CD4-positive, CD25-positive, alpha-beta regulatory T cell (primary cell): ENCODE measurements at regions not wholly inside any gene's neighbourhood (a gene's known extent, or its start where the extent isn't known, plus 50 kb on each side); places are given as distances from the start of the nearest gene placed in this dataset.

Experiments
- ATAC-seq, 2 donors: fragments of 150-1000 bp; cut with Tn5 transposase; one replicate each; pipeline ENCODE4 v1.10.0; 2021; ENCODE audit warnings: low read depth in 2 of 2, moderate number of reproducible peaks in 2 of 2, moderate library complexity in 1 of 2
- DNase-seq, 3 donors: peaks; one replicate each; pipeline versions ENCODE4 v3.0.0 to v3.0.0-alpha.2; 2012 to 2022; ENCODE audit warnings: mixed read lengths in 1 of 3
- H3K27ac ChIP-seq: one replicate; pipeline ENCODE4 v1.7.0; 2013; ENCODE audit warnings: mild to moderate bottlenecking, low read length; ENCODE audit not compliant: insufficient read depth, poor library complexity, severe bottlenecking
- H3K27me3 ChIP-seq: one replicate; pipeline ENCODE4 v1.7.0; 2013; ENCODE audit warnings: low read length; ENCODE audit not compliant: control insufficient read depth, insufficient read depth
- H3K36me3 ChIP-seq: one replicate; pipeline ENCODE4 v1.7.0; 2013; ENCODE audit warnings: mild to moderate bottlenecking, low read length, moderate library complexity; ENCODE audit not compliant: control insufficient read depth, insufficient read depth
- H3K4me1 ChIP-seq: 2 replicates; pipeline ENCODE4 v1.7.0; 2013; ENCODE audit warnings: mild to moderate bottlenecking, low read length; ENCODE audit not compliant: insufficient read depth, control insufficient read depth, poor library complexity, severe bottlenecking
- H3K4me3 ChIP-seq: one replicate; pipeline ENCODE4 v1.7.0; 2013; ENCODE audit warnings: low read depth, mild to moderate bottlenecking, low read length, moderate library complexity
- H3K9me3 ChIP-seq, 2 experiments: 1 replicate in 1 of 2; 2 replicates in 1 of 2; pipeline ENCODE4 v1.7.0; 2013; ENCODE audit warnings: low read length in 2 of 2, mild to moderate bottlenecking in 1 of 2, moderate library complexity in 1 of 2; ENCODE audit not compliant: control insufficient read depth in 2 of 2
- H3K27ac Mint-ChIP-seq, 3 donors: one replicate each; pipeline ENCODE4 v1.8.0; 2020 to 2022; ENCODE audit warnings: mild to moderate bottlenecking in 3 of 3, mixed read lengths in 3 of 3, moderate library complexity in 2 of 3
- H3K27me3 Mint-ChIP-seq: one replicate; pipeline ENCODE4 v1.8.0; 2022; ENCODE audit warnings: mild to moderate bottlenecking, mixed read lengths
- H3K36me3 Mint-ChIP-seq: one replicate; pipeline ENCODE4 v1.8.0; 2020; ENCODE audit warnings: mixed read lengths
- H3K4me1 Mint-ChIP-seq, 4 donors: one replicate each; pipeline ENCODE4 v1.8.0; 2020 to 2022; ENCODE audit warnings: mixed read lengths in 4 of 4, mild to moderate bottlenecking in 1 of 4
- H3K4me3 Mint-ChIP-seq, 4 donors: one replicate each; pipeline ENCODE4 v1.8.0; 2020 to 2022; ENCODE audit warnings: mild to moderate bottlenecking in 4 of 4, mixed read lengths in 4 of 4, moderate library complexity in 3 of 4
- H3K9me3 Mint-ChIP-seq, 7 donors: one replicate each; pipeline ENCODE4 v1.8.0; 2020 to 2022; ENCODE audit warnings: mixed read lengths in 7 of 7, mild to moderate bottlenecking in 3 of 7, moderate library complexity in 2 of 7

GRCh38 chr1:98044766-98045165 is 123.9 kb upstream of the DPYD start:
- Histone ChIP-seq H3K4me1 (peaks cover 22% of the 10 kb centered on the region), H3K36me3 (no peaks in the 10 kb centered on the region), H3K9me3 (peaks cover 0 to 2% of the 10 kb centered on the region in 2 experiments), H3K4me3 (peak overlapping the region; percentile 41), H3K27ac (no peak overlapping the region), H3K27me3 (peaks cover 52% of the 10 kb centered on the region)
- no peak for ATAC-seq
- no peak overlapping the region for H3K27ac Mint-ChIP-seq
- no peak for DNase-seq
- H3K27me3 Mint-ChIP-seq: peaks cover 72% of the 10 kb centered on the region
- peaks cover 0 to 37% (median 21%) of the 10 kb centered on the region in 4 donors for H3K4me1 Mint-ChIP-seq
- H3K9me3 Mint-ChIP-seq: peaks cover 0 to 6% (median 0%) of the 10 kb centered on the region in 7 donors
- H3K36me3 Mint-ChIP-seq: no peaks in the 10 kb centered on the region
- peak overlapping the region in 2 of 4 donors; percentile 66 to 69 for H3K4me3 Mint-ChIP-seq

DNA sequence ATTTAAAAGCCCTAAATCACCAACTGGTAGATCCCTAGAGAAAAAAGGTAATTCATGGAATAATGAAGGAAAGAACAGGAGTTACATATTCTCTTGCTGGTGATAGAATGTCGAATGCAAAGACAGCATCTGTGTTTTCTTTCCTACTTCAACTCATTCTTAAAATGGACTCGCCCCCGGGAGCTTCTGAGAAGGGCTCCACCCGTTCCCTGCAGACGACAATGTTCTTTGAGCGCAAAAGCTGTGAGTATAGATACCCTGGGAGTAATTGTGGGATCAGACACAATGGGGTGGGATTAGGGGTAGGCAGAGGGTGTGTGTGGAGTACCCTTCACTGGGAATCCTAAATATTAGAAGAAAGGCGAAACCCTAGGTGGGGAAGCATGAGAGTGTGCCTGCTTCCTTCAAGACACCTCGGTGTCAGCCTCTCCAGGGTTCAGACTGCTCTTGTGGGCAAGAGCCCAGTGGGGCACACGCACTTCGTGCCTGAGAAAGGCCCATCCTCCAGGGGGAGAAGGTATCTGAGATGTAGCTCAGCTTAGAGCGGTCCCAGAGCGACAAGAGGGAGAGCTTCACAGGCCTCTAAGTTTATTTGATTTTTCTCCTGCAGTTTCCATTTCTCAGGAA is 123.3 kb upstream of the DPYD start:
- DNase-seq (no peak), ATAC-seq (no peak)
- Histone ChIP-seq H3K27ac (no peak overlapping the region), H3K27me3 (peaks cover 46% of the 10 kb centered on the region), H3K36me3 (no peaks in the 10 kb centered on the region), H3K4me1 (peaks cover 22% of the 10 kb centered on the region), H3K4me3 (no peak overlapping the region), H3K9me3 (peaks cover 0 to 2% of the 10 kb centered on the region in 2 experiments)
- no peaks in the 10 kb centered on the region for H3K36me3 Mint-ChIP-seq
- H3K27me3 Mint-ChIP-seq: peaks cover 66% of the 10 kb centered on the region
- H3K27ac Mint-ChIP-seq: no peak overlapping the region
- peaks cover 0 to 6% (median 0%) of the 10 kb centered on the region in 7 donors for H3K9me3 Mint-ChIP-seq
- H3K4me3 Mint-ChIP-seq: peak overlapping the region in 3 of 4 donors; percentile 32 to 73 (median 66)
- peaks cover 0 to 31% (median 19%) of the 10 kb centered on the region in 4 donors for H3K4me1 Mint-ChIP-seq

DNA sequence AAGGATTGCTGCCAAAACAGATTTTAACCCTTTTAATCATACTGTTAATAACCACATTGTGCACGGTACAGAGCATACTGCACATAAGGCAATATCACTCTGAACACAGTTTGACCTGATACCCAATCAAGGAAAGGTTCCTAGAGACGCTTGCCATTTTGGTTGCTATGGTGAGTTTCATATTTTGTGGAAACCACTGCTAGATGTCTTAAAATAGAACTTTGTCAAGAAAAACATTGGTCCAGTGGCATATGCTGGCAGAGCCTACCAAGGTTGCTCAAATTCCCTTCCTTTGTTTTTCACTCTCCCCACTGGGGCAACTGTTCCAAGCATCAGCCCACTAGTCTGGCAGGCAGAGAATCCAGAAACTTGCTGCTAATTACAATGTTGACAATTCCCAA is 114.8 kb upstream of the DPYD start:
- no peak overlapping the region for H3K4me3 ChIP-seq
- H3K27me3 ChIP-seq: peaks cover 15% of the 10 kb centered on the region
- DNase-seq (no peak), ATAC-seq (no peak)
- no peaks in the 10 kb centered on the region for H3K4me1 ChIP-seq
- H3K27ac ChIP-seq: no peak overlapping the region
- no peaks in the 10 kb centered on the region for H3K9me3 ChIP-seq
- Mint-ChIP-seq H3K27me3 (peaks cover 24% of the 10 kb centered on the region), H3K27ac (no peak overlapping the region), H3K36me3 (no peaks in the 10 kb centered on the region), H3K4me3 (no peak overlapping the region), H3K9me3 (peaks cover 0 to 3% (median 0%) of the 10 kb centered on the region in 7 donors), H3K4me1 (no peaks in the 10 kb centered on the region)
- H3K36me3 ChIP-seq: no peaks in the 10 kb centered on the region

DNA sequence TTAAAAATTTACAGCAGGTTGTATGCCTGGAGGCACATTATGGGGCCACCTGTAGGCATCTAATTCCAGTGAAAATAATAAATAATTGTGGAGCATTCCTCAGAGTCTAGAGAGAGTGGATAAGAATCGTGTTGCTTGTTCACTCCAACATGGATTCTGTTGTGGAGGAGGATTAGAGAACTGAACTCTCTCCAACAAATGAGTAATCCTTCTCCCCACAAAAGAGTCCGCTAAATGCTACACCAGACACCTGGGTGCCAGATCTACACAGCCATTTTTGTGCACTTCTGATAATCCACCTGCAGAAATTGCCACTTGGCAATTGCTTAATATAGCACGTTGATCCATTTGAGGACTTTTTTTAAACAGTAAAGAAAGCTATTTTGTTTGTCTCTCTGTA is 113.7 kb upstream of the DPYD start:
- DNase-seq: no peak
- Histone ChIP-seq H3K36me3 (no peaks in the 10 kb centered on the region), H3K4me1 (no peaks in the 10 kb centered on the region), H3K9me3 (no peaks in the 10 kb centered on the region), H3K4me3 (no peak overlapping the region), H3K27ac (no peak overlapping the region), H3K27me3 (peaks cover 15% of the 10 kb centered on the region)
- no peak for ATAC-seq
- Mint-ChIP-seq H3K27ac (no peak overlapping the region), H3K9me3 (peaks cover 0 to 3% (median 0%) of the 10 kb centered on the region in 7 donors), H3K4me3 (no peak overlapping the region), H3K36me3 (no peaks in the 10 kb centered on the region), H3K27me3 (peaks cover 18% of the 10 kb centered on the region), H3K4me1 (no peaks in the 10 kb centered on the region)

- H3K9me3 Mint-ChIP-seq: peaks cover 0 to 3% (median 0%) of the 10 kb centered on the region in 7 donors
- H3K27me3 ChIP-seq: peaks cover 9% of the 10 kb centered on the region
- H3K4me3 Mint-ChIP-seq: no peak overlapping the region
Measured at GRCh38 chr1:98032958-98033357, 112.1 kb upstream of the DPYD start.

DNA sequence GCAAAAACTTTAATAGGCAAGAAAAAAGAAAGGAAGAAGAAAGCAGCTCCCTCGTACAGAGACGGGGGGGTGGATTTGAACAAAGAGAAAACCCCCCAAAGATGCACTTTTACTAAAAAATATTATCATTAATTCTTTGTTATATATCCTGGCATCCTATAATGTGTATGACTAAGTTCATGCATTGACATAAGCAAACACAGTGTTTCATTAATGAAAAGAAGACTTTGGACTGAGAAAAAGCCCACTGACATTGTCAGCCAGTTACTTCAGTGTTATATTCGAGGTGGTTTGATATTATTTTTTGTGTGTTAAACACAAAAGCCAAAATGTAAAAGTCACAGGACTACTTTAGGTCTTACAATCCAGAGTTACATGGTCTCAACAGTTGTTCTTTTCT is 110.1 kb upstream of the DPYD start:
- H3K36me3 ChIP-seq: no peaks in the 10 kb centered on the region
- peaks cover 0 to 3% (median 0%) of the 10 kb centered on the region in 7 donors for H3K9me3 Mint-ChIP-seq
- no peak overlapping the region for H3K4me3 Mint-ChIP-seq
- no peaks in the 10 kb centered on the region for H3K9me3 ChIP-seq
- no peak for DNase-seq
- H3K27ac ChIP-seq: no peak overlapping the region
- H3K4me1 ChIP-seq: no peaks in the 10 kb centered on the region
- no peak for ATAC-seq
- H3K4me1 Mint-ChIP-seq: no peaks in the 10 kb centered on the region
- H3K36me3 Mint-ChIP-seq: no peaks in the 10 kb centered on the region
- no peak overlapping the region for H3K27ac Mint-ChIP-seq
- peaks cover 4% of the 10 kb centered on the region for H3K27me3 ChIP-seq
- peaks cover 12% of the 10 kb centered on the region for H3K27me3 Mint-ChIP-seq
- no peak overlapping the region for H3K4me3 ChIP-seq

More at GRCh38 chr1:98032958-98033357, 112.1 kb upstream of the DPYD start:
- Mint-ChIP-seq H3K27me3 (peaks cover 14% of the 10 kb centered on the region), H3K36me3 (no peaks in the 10 kb centered on the region), H3K4me1 (no peaks in the 10 kb centered on the region), H3K27ac (no peak overlapping the region)
- Histone ChIP-seq H3K9me3 (no peaks in the 10 kb centered on the region), H3K4me1 (no peaks in the 10 kb centered on the region), H3K36me3 (no peaks in the 10 kb centered on the region), H3K4me3 (no peak overlapping the region), H3K27ac (no peak overlapping the region)
- ATAC-seq (no peak), DNase-seq (no peak)

- no peak for DNase-seq
- Histone ChIP-seq H3K9me3 (no peaks in the 10 kb centered on the region), H3K27me3 (peaks cover 6% of the 10 kb centered on the region), H3K27ac (no peak overlapping the region), H3K4me1 (no peaks in the 10 kb centered on the region), H3K4me3 (no peak overlapping the region), H3K36me3 (no peaks in the 10 kb centered on the region)
- Mint-ChIP-seq H3K36me3 (no peaks in the 10 kb centered on the region), H3K9me3 (peaks cover 0 to 3% (median 0%) of the 10 kb centered on the region in 7 donors), H3K27ac (no peak overlapping the region), H3K27me3 (peaks cover 12% of the 10 kb centered on the region), H3K4me1 (no peaks in the 10 kb centered on the region), H3K4me3 (no peak overlapping the region)
- no peak for ATAC-seq
Measured at GRCh38 chr1:98030483-98030882, 109.6 kb upstream of the DPYD start.

- ATAC-seq (no peak), DNase-seq (no peak)
- no peak overlapping the region for H3K27ac Mint-ChIP-seq
- H3K36me3 Mint-ChIP-seq: no peaks in the 10 kb centered on the region
- peaks cover 7% of the 10 kb centered on the region for H3K27me3 Mint-ChIP-seq
- Histone ChIP-seq H3K36me3 (no peaks in the 10 kb centered on the region), H3K4me1 (no peaks in the 10 kb centered on the region), H3K27ac (no peak overlapping the region), H3K4me3 (no peak overlapping the region), H3K27me3 (peaks cover 2% of the 10 kb centered on the region), H3K9me3 (no peaks in the 10 kb centered on the region)
- H3K9me3 Mint-ChIP-seq: no peaks in the 10 kb centered on the region
- H3K4me3 Mint-ChIP-seq: no peak overlapping the region
- H3K4me1 Mint-ChIP-seq: no peaks in the 10 kb centered on the region
Measured at GRCh38 chr1:98028800-98029199, 108.0 kb upstream of the DPYD start.
